Activated naive CD4-positive, alpha-beta T cell treated with anti-CD3 and anti-CD28 coated beads, Interleukin-2, amount 10 ng/mL, durations not matched to agents 7 days and 5 days (primary cell): ENCODE measurements at regions not wholly inside any gene's neighbourhood (a gene's known extent, or its start where the extent isn't known, plus 50 kb on each side); places are given as distances from the start of the nearest gene placed in this dataset.
"Not testable (repeated sequence)": the region's sequence is repeated elsewhere in the genome, so short reads cannot be mapped to it uniquely, and the experiment has no call there.

Experiments
- CTCF ChIA-PET: fragments of 350-600 bp; sonication (Branson Sonifier 250); formaldehyde crosslinking; loops from one replicate; lab custom pipeline; 2021; ENCODE audit warnings: antibody characterized with exemption; lab: Charles Lee
- DNase-seq: peaks from one replicate; pipeline ENCODE4 v3.0.0-alpha.2; 2020
- H3K27ac Mint-ChIP-seq: one replicate; pipeline ENCODE4 v1.8.0; 2021; ENCODE audit warnings: mild to moderate bottlenecking, moderate library complexity, mixed read lengths
- H3K27me3 Mint-ChIP-seq: one replicate; pipeline ENCODE4 v1.8.0; 2021; ENCODE audit warnings: mild to moderate bottlenecking, mixed read lengths
- H3K36me3 Mint-ChIP-seq: one replicate; pipeline ENCODE4 v1.8.0; 2021; ENCODE audit warnings: mixed read lengths
- H3K4me1 Mint-ChIP-seq: one replicate; pipeline ENCODE4 v1.8.0; 2021; ENCODE audit warnings: mixed read lengths
- H3K4me3 Mint-ChIP-seq: one replicate; pipeline ENCODE4 v1.8.0; 2021; ENCODE audit warnings: mild to moderate bottlenecking, moderate library complexity, mixed read lengths
- H3K9me3 Mint-ChIP-seq: one replicate; pipeline ENCODE4 v1.8.0; 2021; ENCODE audit warnings: mixed read lengths

DNA sequence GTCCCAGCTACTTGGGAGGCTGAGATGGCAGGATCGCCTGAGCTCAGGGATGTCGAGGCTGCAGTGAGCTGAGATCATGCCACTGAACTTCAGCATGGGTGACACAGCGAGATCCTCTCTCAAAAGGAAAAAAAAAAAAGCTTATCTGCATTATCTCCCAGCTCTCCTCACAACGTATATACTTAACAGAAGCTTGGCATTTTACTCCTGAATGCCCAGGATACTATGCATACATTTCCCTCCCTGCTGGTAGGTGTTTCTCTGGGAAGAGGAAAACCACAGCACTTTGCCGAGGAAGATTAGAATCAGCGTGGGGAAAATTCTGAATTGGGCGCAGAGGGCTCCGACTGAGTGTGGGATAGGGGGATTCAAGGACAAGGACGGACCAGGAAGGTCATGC, 800.6 kb downstream of the DHX35 start:
- CTCF ChIA-PET: no interaction called here

DNA sequence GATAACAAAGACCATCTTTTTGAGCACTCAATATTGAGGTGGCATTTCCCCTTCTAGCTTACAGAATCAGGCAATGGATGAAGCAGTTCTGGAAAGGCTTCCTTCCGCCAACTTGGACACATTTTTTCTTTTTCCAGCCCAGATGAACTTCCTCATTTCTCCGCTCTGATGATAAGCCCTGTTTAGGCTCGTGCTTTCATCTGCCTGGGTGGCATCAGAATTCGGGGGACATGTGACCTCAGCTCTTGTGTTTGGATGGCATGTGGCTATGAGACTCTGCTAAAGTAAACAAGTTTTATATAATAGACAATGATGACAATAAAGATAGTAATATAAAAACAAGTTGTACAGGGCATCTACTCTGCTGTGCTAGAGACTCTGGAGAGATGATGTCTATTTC, 796.7 kb downstream of the DHX35 start:
- peaks cover 2% of the 10 kb centered on the region for H3K9me3 Mint-ChIP-seq
- H3K27me3 Mint-ChIP-seq: no peaks in the 10 kb centered on the region
- no peak for DNase-seq
- H3K4me3 Mint-ChIP-seq: no peak overlapping the region
- H3K36me3 Mint-ChIP-seq: no peaks in the 10 kb centered on the region
- no peaks in the 10 kb centered on the region for H3K4me1 Mint-ChIP-seq
- no peak overlapping the region for H3K27ac Mint-ChIP-seq
- CTCF ChIA-PET: no interaction called here

More for the DNA sequence above, 800.6 kb downstream of the DHX35 start:
- Mint-ChIP-seq H3K36me3 (no peaks in the 10 kb centered on the region), H3K4me1 (no peaks in the 10 kb centered on the region), H3K27ac (no peak overlapping the region), H3K27me3 (no peaks in the 10 kb centered on the region), H3K4me3 (no peak overlapping the region), H3K9me3 (no peaks in the 10 kb centered on the region)
- no peak for DNase-seq

DNA sequence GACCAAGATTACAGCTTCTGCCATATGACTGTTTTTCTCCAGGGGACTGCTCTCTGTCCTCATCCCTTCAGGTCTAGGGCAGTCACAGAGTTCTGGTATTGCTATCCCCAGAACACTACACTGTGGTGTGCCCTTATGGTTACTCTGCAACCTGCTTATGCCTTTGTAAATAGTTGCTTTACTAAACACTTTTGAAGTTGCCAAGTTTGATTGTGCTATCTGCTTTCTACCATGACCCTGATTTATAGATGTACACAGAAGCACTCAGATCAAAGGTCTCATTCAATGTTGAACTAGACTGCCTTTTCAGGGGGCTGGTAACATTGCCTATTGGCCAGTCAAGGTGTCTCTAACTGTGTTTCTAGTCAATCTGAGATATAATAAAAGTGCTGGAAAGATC, 794.7 kb downstream of the DHX35 start:
- no peaks in the 10 kb centered on the region for H3K4me1 Mint-ChIP-seq
- H3K9me3 Mint-ChIP-seq: peaks cover 2% of the 10 kb centered on the region
- no peak overlapping the region for H3K4me3 Mint-ChIP-seq
- H3K27me3 Mint-ChIP-seq: no peaks in the 10 kb centered on the region
- DNase-seq: no peak
- no peaks in the 10 kb centered on the region for H3K36me3 Mint-ChIP-seq
- H3K27ac Mint-ChIP-seq: no peak overlapping the region
- CTCF ChIA-PET: no interaction called here

DNA sequence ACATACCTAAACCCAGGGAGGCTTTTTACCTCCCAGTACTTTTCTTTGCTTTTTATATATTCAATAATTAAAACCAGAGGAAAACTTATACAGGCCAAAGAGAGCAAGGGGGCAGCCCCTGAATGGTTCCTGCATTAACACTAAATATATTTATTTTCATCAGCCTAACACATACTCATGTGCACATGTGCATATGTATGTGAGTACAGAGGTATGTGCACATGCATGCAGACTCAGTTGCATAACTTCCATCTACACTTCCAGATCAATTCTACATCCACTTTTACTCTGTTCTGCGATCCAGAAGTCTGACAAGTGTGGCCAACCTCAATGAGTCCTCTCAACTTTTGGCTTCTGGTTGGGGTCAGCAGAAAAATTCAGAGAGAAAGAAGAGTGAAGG, 794.2 kb downstream of the DHX35 start:
- H3K27me3 Mint-ChIP-seq: no peaks in the 10 kb centered on the region
- no peaks in the 10 kb centered on the region for H3K36me3 Mint-ChIP-seq
- CTCF ChIA-PET: no interaction called here

DNA sequence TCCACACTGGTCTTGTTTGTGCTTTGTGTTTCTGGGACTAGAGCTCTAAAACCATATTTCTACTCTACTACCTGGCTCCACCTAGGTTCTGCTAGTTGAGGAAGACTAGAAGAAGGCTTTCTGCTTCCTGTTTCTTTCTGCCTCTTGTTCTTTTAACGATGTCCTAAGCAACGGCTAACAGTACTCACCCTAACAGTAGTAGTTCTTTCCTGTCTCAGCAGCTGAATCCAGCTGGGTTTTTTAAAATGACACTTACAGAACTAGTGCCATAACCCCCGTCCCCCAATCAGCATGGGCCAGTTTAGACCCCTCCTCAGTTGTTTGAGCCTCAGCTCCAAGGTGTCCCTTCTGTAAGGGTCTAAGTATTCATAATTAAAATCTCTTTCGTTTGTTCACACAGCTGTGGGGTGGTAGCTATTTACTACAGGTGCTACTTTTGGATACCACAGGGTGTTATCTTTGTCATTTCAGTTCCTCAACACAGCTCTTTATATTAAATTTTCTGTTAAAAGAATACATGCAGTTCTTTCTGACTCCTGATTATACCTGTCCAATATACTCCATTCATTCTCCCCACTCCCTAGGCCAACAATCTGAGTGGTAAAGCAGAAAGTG, 790.2 kb downstream of the DHX35 start:
- Mint-ChIP-seq H3K36me3 (no peaks in the 10 kb centered on the region), H3K9me3 (peaks cover 14% of the 10 kb centered on the region), H3K27me3 (no peaks in the 10 kb centered on the region), H3K4me3 (no peak overlapping the region), H3K4me1 (no peaks in the 10 kb centered on the region), H3K27ac (no peak overlapping the region)
- DNase-seq: no peak
- CTCF ChIA-PET: no interaction called here

More for the DNA sequence above, 794.2 kb downstream of the DHX35 start:
- H3K4me3 Mint-ChIP-seq: no peak overlapping the region
- no peak overlapping the region for H3K27ac Mint-ChIP-seq
- no peaks in the 10 kb centered on the region for H3K4me1 Mint-ChIP-seq
- DNase-seq: no peak
- peaks cover 5% of the 10 kb centered on the region for H3K9me3 Mint-ChIP-seq

DNA sequence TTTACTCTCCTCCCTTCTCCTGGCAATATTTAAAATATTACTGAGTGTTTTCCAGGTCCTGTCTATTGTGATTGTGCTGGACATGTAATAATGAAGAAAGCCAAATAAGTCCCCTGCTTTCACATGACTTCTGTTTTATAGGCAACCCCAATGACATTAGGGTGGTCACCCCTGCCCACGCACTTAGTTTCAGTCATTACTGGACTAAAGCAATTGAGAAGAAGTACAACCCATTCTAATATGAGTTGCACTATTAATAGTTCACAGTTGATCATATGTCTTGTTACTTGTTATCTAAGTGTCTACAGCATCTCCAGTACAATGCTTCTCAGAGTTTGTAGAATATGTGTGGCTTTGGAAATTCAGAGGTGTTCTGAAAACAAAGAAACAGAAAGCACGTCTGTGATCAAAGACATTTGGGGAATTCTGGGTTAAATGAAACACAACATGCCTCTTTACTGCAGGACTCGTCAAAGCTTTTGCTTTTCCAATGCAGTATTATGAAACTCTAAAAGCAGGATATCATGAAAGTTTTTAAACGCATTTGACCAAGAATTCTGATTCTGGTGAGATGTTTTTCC, 789.5 kb downstream of the DHX35 start:
- H3K9me3 Mint-ChIP-seq: peaks cover 14% of the 10 kb centered on the region
- CTCF ChIA-PET: no interaction called here
- H3K27me3 Mint-ChIP-seq: no peaks in the 10 kb centered on the region
- H3K4me3 Mint-ChIP-seq: no peak overlapping the region
- no peak for DNase-seq
- H3K36me3 Mint-ChIP-seq: no peaks in the 10 kb centered on the region
- no peak overlapping the region for H3K27ac Mint-ChIP-seq
- H3K4me1 Mint-ChIP-seq: no peaks in the 10 kb centered on the region

DNA sequence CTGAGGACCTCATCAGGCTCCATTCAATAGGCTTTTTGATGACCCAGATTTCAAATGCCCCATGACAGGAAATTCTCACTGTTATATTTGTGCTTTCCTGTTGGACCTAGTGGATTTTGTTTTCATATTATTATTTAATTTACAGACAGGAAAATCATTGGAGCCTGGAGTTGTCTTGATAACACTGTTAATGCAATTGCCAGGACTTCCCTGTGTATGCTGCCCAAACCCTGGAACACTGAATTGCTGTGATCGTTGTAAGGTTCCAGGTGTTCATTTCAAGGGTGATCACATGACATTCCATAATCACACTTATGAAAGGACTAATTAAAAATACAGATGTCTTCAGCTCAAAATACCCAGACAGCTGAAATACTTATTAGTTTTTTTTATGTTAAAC, 783.2 kb downstream of the DHX35 start:
- CTCF ChIA-PET: no interaction called here
- H3K9me3 Mint-ChIP-seq: peaks cover 11% of the 10 kb centered on the region
- no peaks in the 10 kb centered on the region for H3K27me3 Mint-ChIP-seq
- H3K36me3 Mint-ChIP-seq: no peaks in the 10 kb centered on the region
- H3K27ac Mint-ChIP-seq: no peak overlapping the region
- H3K4me3 Mint-ChIP-seq: no peak overlapping the region
- DNase-seq: no peak
- no peaks in the 10 kb centered on the region for H3K4me1 Mint-ChIP-seq

DNA sequence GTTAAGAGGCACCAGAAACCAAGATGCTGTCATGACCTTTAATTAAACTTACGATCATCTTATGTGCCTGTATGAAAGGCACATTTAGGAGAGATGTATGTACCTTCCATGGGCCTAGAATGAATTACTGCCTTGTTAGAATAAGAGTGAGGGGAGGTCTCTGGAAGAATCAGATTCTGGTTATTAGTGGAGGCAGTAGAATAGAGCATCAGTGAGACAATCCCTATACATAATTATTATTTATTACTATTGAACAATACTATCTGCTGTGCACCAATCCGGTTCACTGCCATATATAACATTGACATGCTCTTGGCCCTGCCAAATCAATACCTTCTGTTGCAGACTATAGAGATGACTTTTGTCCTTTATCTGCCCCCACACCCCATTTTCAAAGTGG, 776.5 kb downstream of the DHX35 start:
- CTCF ChIA-PET: no interaction called here
- H3K36me3 Mint-ChIP-seq: no peaks in the 10 kb centered on the region
- H3K9me3 Mint-ChIP-seq: peaks cover 3% of the 10 kb centered on the region
- no peak overlapping the region for H3K4me3 Mint-ChIP-seq
- H3K27me3 Mint-ChIP-seq: no peaks in the 10 kb centered on the region
- no peaks in the 10 kb centered on the region for H3K4me1 Mint-ChIP-seq
- DNase-seq: no peak
- no peak overlapping the region for H3K27ac Mint-ChIP-seq

DNA sequence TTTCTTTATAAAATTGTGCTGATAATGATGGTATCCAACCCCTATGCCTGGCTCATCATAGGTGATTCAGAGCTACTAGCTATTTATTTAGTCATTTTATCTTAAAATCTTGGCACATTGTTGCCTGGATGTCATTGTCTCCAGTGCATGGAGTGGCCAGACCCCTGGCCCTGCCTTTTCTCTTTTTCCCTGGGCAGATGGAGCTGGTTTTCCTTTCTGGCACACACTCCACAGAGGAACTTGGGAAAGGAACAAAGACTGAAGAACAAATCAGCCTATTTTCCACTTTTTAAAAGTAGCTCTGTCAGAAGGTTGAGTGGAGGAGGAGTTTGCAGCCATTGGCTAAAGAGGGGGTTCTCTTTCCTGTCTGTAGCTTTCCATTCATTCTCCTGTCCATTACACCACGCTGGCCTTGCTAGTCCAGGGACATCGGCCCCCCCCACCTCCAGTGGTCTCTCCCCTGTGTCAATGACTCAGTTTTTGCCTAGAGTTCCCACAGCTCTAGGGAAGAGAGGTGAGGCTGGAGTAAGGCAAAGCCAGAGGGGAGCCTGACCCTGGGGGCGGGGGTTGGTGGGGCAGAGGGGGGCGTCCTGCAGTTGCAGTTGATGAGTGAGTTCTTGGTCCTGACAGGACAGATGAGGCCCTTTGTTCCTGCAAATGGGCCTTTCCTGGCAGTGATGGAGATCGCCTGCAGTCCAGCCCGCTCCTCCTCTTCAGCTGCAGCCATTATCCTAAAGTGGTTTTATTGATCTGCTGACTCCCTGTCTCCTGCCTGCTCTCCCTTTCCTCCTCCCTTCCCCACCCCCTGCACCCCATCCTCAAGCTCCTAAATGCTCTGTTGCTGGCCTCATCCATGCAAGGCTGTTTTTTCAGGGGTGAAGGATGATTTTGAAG, 774.5 kb downstream of the DHX35 start:
- Mint-ChIP-seq H3K27ac (no peak overlapping the region), H3K4me1 (no peaks in the 10 kb centered on the region), H3K9me3 (peaks cover 3% of the 10 kb centered on the region), H3K4me3 (no peak overlapping the region), H3K27me3 (no peaks in the 10 kb centered on the region), H3K36me3 (no peaks in the 10 kb centered on the region)
- CTCF ChIA-PET: interaction anchor here (0.8 kb wide), 1 partner anchor 32 kb away, joined by 3 read pairs; no protein-coding TSS in a partner anchor
- no peak for DNase-seq

DNA sequence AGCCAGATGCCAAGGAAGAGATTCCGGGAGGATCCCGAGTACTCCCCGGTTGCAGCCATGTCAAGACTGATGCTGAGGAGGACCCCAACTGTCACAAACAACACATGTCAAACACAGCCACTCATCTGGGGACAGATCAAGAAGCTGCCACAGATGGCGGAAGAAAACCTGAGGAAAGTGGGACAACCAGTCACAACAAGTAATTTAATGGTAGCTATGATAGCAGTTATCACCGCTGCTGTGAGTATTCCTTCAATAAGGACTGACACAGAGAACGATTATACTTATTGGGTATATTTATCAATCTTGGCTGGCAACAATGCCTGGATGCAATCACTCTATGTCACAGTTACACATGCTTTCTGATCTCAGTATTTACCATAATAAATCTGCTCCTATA, 763.4 kb downstream of the DHX35 start:
- H3K9me3 Mint-ChIP-seq: peaks cover 31% of the 10 kb centered on the region
- H3K27me3 Mint-ChIP-seq, DNase-seq: not testable (repeated sequence)

DNA sequence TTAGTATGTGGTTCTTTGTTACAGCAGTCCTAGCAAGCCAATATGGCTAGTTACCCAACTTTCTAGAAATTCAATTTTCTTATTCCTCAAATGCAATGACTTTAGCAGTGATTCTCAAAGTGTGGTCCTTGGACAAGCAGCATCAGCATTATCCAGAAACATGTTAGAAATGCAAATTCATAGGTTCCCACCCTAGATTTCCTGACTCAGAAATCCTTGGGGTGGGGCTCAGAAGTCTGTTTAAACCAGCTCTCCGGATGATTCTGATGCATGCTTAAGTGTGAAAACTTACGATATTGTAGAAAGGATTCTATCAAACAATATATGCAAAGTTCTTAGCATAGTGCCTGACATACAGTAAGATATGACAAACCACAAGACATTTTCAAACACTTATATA, 757.1 kb downstream of the DHX35 start:
- Mint-ChIP-seq H3K27ac (no peak overlapping the region), H3K36me3 (no peaks in the 10 kb centered on the region), H3K27me3 (no peaks in the 10 kb centered on the region), H3K4me1 (no peaks in the 10 kb centered on the region), H3K9me3 (peaks cover 8% of the 10 kb centered on the region), H3K4me3 (no peak overlapping the region)
- DNase-seq: no peak
- CTCF ChIA-PET: no interaction called here

More for the DNA sequence above, 763.4 kb downstream of the DHX35 start:
- H3K27ac Mint-ChIP-seq, H3K4me3 Mint-ChIP-seq, H3K36me3 Mint-ChIP-seq, H3K4me1 Mint-ChIP-seq, CTCF ChIA-PET: not testable (repeated sequence)

DNA sequence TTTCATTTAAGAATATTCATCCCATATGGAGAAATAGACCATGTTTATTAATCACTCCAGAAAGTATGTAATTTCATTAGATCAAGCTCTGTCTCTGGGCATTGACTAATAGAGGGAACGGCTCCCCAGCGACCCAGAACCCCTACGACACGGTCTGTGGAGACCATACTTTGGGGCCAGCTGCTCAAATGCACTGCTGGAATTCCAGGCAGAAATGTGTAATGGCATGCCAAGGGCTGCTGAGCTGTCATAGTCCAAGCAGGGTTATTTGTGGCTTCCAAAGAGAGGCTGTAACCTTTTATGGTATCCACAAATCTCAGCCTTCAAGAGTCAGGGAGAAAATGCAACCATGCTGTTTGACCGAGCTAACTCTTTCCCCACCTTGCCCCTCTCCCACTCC, 755.8 kb downstream of the DHX35 start:
- no peak for DNase-seq
- Mint-ChIP-seq H3K27ac (no peak overlapping the region), H3K36me3 (no peaks in the 10 kb centered on the region), H3K9me3 (peaks cover 14% of the 10 kb centered on the region), H3K4me3 (no peak overlapping the region), H3K4me1 (no peaks in the 10 kb centered on the region), H3K27me3 (no peaks in the 10 kb centered on the region)
- CTCF ChIA-PET: no interaction called here

DNA sequence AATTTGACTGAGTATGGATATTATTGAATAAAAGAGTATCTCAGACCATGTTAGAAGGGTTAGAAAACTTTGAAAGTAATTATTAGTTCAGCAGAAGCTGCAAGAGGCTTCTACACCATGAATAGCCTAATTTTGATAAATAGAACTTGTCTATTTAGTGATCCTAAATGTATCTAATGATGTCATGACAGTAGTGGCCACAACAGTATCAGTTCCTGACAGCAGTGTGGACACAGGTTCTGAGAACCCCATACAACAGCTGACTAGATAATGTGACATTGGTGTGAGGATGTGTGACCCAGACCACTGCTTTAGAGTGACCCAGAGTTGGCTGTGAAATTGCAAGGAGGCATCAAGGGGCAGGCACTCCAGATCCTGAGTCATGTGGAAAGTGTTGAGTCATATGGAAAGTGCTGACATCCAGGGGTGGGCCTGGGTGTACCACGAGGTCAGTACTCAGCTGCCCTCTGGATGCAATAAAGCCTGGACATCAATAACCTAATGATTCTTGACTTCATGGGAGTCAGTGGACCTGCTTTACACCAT, 754.7 kb downstream of the DHX35 start:
- no peak overlapping the region for H3K27ac Mint-ChIP-seq
- H3K27me3 Mint-ChIP-seq: no peaks in the 10 kb centered on the region
- H3K36me3 Mint-ChIP-seq: no peaks in the 10 kb centered on the region
- no peaks in the 10 kb centered on the region for H3K4me1 Mint-ChIP-seq
- no peak for DNase-seq
- peaks cover 11% of the 10 kb centered on the region for H3K9me3 Mint-ChIP-seq
- CTCF ChIA-PET: no interaction called here
- no peak overlapping the region for H3K4me3 Mint-ChIP-seq

DNA sequence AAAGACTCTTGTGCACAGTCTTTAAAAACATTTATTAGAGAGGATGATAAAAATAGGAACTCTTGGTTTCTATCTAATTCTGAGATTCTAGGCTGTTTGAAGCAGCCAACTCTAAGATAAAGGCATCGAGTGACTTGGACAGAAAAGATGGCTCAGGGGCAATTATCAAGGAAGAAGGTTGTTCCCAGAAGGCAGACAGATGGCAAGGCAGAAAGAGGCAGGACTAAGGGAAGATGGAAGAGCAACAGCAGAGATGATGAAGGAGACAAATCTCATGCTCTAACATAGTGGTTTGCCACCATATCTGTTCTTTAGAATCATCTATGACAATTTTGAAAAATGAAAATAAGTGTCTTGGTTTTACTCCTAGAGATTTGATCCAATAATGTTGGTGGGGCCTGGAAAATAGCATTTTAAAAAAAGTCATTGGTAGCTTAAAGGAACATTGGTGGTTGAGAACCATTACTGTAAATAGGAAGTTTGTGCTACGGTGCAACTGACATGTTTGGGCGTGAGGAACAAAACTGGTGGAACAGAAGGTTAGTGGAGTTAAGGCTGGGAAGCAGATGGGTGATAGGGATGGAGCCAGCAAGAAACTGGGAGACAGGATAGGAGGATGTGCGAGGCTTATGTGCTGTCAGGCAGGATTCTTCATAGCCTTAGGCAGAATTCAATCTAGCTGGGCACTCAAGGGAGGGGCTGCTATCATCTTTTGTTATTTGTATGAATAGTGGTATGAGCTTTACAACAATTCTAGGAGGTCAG, 751.1 kb downstream of the DHX35 start:
- DNase-seq: no peak
- CTCF ChIA-PET: no interaction called here
- no peak overlapping the region for H3K4me3 Mint-ChIP-seq
- peaks cover 8% of the 10 kb centered on the region for H3K9me3 Mint-ChIP-seq
- H3K27me3 Mint-ChIP-seq: no peaks in the 10 kb centered on the region
- H3K4me1 Mint-ChIP-seq: no peaks in the 10 kb centered on the region
- H3K36me3 Mint-ChIP-seq: no peaks in the 10 kb centered on the region
- no peak overlapping the region for H3K27ac Mint-ChIP-seq
